Spleen (tissue), 11 donors: ENCODE measurements at regions not wholly inside any gene's neighbourhood (a gene's known extent, or its start where the extent isn't known, plus 50 kb on each side); places are given as distances from the start of the nearest gene placed in this dataset.

Source experiments
- DNase-seq: peaks from one replicate; pipeline ENCODE4 v3.0.0-alpha.2; 2020
- H3K27ac ChIP-seq, 8 donors: fragments of 200-600 bp; sonication (generic) in 7 of 8; 1 replicate in 4 of 8; 2 replicates in 4 of 8; pipeline versions ENCODE4 v1.5.0 to v1.8.0; 2016 to 2021; ENCODE audit warnings: inconsistent platforms in 4 of 8, mild to moderate bottlenecking in 4 of 8, moderate library complexity in 1 of 8
- H3K27me3 ChIP-seq, 7 donors: fragments of 200-600 bp; sonication (generic) in 6 of 7; replicated peaks in 1 of 7; 1 replicate in 4 of 7; 2 replicates in 3 of 7; pipeline versions ENCODE4 v1.5.0 to v1.8.0; 2016 to 2021; ENCODE audit warnings: inconsistent platforms in 3 of 7, mild to moderate bottlenecking in 1 of 7
- H3K36me3 ChIP-seq, 6 donors: fragments of 200-600 bp; sonication (generic) in 5 of 6; 1 replicate in 4 of 6; 2 replicates in 2 of 6; pipeline versions ENCODE4 v1.5.0 to v1.8.0; 2016 to 2021; ENCODE audit warnings: inconsistent platforms in 2 of 6
- H3K4me1 ChIP-seq, 6 donors: fragments of 200-600 bp; sonication (generic) in 5 of 6; 1 replicate in 3 of 6; 2 replicates in 3 of 6; pipeline versions ENCODE4 v1.5.0 to v1.8.0; 2016 to 2021; ENCODE audit warnings: inconsistent platforms in 3 of 6
- H3K4me3 ChIP-seq, 8 donors: fragments of 200-600 bp; sonication (generic) in 7 of 8; 1 replicate in 4 of 8; 2 replicates in 4 of 8; pipeline versions ENCODE4 v1.5.0 to v1.8.0; 2016 to 2021; ENCODE audit warnings: inconsistent platforms in 4 of 8, mild to moderate bottlenecking in 4 of 8, moderate library complexity in 2 of 8
- H3K9me3 ChIP-seq, 8 donors: fragments of 200-600 bp; sonication (generic) in 7 of 8; 1 replicate in 4 of 8; 2 replicates in 4 of 8; pipeline versions ENCODE4 v1.5.0 to v1.8.0; 2016 to 2021; ENCODE audit warnings: inconsistent platforms in 4 of 8
- POLR2A ChIP-seq, 3 donors: fragments of 450-650 bp; IDR thresholded peaks; one replicate each; pipeline ENCODE4 v1.5.1; 2017; ENCODE audit warnings: antibody characterized with exemption in 3 of 3, mild to moderate bottlenecking in 1 of 3
- POLR2AphosphoS5 ChIP-seq, 3 donors: sonication (generic); formaldehyde crosslinking; IDR thresholded peaks; one replicate each; pipeline ENCODE4 v1.5.1; 2017; ENCODE audit warnings: antibody characterized with exemption in 3 of 3
- WGBS, 5 donors: extraction: QIAGEN DNeasy Blood & Tissue Kit in 3 of 5; methylation state at CpG; one replicate each; pipeline versions ENCODE4 v1.1.5 to v1.1.7; 2013 to 2018; 5-methylcytosine and 5-hydroxymethylcytosine counted together
- intact Hi-C: fragments of 100-400 bp; cut with DNase I; formaldehyde crosslinking; loops from one replicate; pipeline ENCODE4 v1.15.0; 2023; ENCODE audit warnings: low total_unique reads
- TF ChIP-seq, protein P1 (sequence below), 11 experiments: fragments of 200-600 bp in 7 of 11; fragments of 450-650 bp in 4 of 11; sonication (generic) in 4 of 11; IDR thresholded peaks in 8 of 11; conservative IDR thresholded peaks in 3 of 11; 1 replicate in 7 of 11; 2 replicates in 4 of 11; pipeline versions ENCODE4 v1.4.0 to v1.8.0; 2016 to 2021; ENCODE audit warnings: antibody characterized with exemption in 11 of 11, inconsistent platforms in 4 of 11, mild to moderate bottlenecking in 1 of 11
- donor health status: healthy with polysubstance abuse.
- donor health status: DM: no; HTN: no; CAD: no; lungs with moderate emphysema.
- donor health status: DM: no; HTN: no; CAD: no.
- donor health status: Bipolar disorder and iron deficiency.
- donor health status: healthy.
- donor health status: DM: no; HTN: no; CAD: no.
- donor health status: DM: yes; HTN: yes; CAD: no.

DNA sequence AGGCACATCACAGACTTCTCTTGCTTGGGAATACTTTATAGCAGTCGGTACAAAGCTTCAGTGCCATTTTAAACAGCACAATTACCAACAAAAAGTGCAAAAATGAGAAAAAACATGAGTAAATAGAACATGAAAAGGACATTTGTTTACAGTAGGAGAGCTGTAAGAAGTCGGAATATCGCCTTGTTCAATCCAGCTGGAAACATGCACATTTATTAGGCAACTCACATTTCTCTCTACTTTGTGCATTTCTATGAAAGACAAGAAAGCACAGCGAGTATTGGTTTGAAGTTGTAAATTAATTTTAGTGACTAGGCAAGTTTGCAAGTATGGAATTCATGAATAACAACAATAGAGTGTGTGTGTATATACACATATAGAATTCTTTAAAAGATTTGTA lies 484.7 kb downstream of the DACH1 start:
- no peak for TF ChIP-seq POLR2AphosphoS5 (IDR thresholded peaks at IDR 0.05)
- WGBS, 5 donors = 88 to 93% (median 90%) methylated on average over 4 of the region's 4 CpGs
- Histone ChIP-seq H3K36me3 (no peaks in the 10 kb centered on the region), H3K27ac (no peak overlapping the region), H3K9me3 (peaks cover 0 to 6% (median 0%) of the 10 kb centered on the region in 8 donors), H3K4me3 (no peak overlapping the region), H3K4me1 (peaks cover 0 to 4% (median 0%) of the 10 kb centered on the region in 6 donors), H3K27me3 (no peaks in the 10 kb centered on the region)
- no peak for DNase-seq
- intact Hi-C loops = no loop called here

DNA sequence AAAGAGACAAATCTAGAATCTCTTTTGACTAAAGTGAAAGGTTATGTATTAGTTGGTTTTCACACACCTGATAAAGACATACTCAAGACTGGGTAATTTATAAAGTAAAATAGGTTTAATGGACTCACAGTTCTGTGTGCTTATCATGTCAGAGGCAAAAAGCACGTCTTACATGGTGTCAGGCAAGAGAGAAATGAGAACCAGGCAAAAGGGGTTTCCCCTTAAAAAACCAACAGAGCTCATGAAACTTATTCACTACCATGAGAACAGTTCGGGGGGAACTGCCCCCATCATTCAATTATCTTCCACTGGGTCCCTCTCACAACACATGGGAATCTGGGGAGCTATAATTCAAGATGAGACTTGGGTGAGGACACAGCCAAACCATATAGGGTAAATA lies 486.8 kb downstream of the DACH1 start:
- no peak for DNase-seq
- H3K4me1 ChIP-seq = peaks cover 0 to 4% (median 0%) of the 10 kb centered on the region in 6 donors
- peak overlapping the region in 5 of 8 donors; percentile 68 to 84 (median 73) for H3K27ac ChIP-seq
- intact Hi-C loops = no loop called here
- peaks cover 0 to 6% (median 0%) of the 10 kb centered on the region in 8 donors for H3K9me3 ChIP-seq
- H3K4me3 ChIP-seq = no peak overlapping the region
- H3K27me3 ChIP-seq = no peaks in the 10 kb centered on the region
- no peaks in the 10 kb centered on the region for H3K36me3 ChIP-seq
- no peak for TF ChIP-seq POLR2AphosphoS5 (IDR thresholded peaks at IDR 0.05)
- WGBS, 5 donors = 61 to 78% (median 67%) methylated on average over 2 of the region's 2 CpGs

DNA sequence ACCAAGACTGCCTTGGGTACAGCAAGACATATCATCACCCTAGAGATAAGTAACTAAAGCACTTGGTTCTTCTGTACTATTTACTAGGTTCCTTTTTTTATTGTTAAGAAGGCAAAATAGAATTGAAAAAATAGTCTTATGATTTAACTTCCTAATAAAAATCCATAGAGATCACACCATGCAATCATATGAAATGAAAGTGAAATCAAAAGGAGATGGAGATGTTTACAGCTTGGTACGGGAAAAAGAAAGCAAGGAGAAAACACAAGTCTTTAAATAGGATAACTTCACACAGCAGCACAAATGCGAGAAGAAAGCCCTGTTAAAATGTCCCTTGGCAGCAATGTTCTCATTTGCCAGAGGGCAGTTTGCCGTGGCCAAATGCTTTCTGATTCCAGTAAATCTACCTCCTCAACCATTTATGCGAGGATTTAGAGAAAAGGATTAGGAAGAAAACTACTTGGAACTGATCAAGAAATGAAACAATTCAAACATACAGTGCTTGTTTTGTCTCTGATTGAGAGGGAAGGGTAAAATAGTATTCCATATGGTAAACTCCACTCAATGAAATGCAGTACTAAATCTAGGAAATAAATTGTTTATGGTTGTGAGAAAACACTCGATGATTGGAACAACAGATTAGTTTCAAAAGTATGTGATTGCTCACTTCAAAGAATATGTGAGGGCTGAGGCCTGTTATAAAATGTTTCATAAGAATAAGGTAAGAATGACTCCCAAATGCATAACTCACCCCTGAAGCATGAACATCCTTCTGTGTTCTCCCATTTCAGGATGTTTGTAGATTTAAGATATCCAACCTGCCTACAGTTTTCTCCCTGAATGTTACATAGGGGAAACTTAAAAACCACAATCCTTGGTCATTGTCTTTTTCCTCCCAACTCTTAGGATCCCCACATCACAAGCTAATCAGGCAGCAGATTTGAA lies 487.8 kb downstream of the DACH1 start:
- no peaks in the 10 kb centered on the region for H3K27me3 ChIP-seq
- peaks cover 0 to 4% (median 0%) of the 10 kb centered on the region in 6 donors for H3K4me1 ChIP-seq
- no peak for DNase-seq
- peak overlapping the region in 2 of 8 donors; percentile 25 to 45 for H3K4me3 ChIP-seq
- peak overlapping the region; percentile 9 to 84 (median 70) for H3K27ac ChIP-seq
- intact Hi-C loops = no loop called here
- 20 to 51% (median 24%) methylated on average over 5 of the region's 5 CpGs for WGBS, 5 donors
- TF ChIP-seq POLR2A (IDR thresholded peaks at IDR 0.05) (no peak), POLR2AphosphoS5 (IDR thresholded peaks at IDR 0.05) (no peak)
- TF ChIP-seq, protein P1, sequence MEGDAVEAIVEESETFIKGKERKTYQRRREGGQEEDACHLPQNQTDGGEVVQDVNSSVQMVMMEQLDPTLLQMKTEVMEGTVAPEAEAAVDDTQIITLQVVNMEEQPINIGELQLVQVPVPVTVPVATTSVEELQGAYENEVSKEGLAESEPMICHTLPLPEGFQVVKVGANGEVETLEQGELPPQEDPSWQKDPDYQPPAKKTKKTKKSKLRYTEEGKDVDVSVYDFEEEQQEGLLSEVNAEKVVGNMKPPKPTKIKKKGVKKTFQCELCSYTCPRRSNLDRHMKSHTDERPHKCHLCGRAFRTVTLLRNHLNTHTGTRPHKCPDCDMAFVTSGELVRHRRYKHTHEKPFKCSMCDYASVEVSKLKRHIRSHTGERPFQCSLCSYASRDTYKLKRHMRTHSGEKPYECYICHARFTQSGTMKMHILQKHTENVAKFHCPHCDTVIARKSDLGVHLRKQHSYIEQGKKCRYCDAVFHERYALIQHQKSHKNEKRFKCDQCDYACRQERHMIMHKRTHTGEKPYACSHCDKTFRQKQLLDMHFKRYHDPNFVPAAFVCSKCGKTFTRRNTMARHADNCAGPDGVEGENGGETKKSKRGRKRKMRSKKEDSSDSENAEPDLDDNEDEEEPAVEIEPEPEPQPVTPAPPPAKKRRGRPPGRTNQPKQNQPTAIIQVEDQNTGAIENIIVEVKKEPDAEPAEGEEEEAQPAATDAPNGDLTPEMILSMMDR (IDR thresholded peaks at IDR 0.05 in 8 of 11, conservative IDR thresholded peaks at IDR 0.05 in 3 of 11) = no peak
- peaks cover 0 to 4% (median 0%) of the 10 kb centered on the region in 8 donors for H3K9me3 ChIP-seq
- H3K36me3 ChIP-seq = no peaks in the 10 kb centered on the region

DNA sequence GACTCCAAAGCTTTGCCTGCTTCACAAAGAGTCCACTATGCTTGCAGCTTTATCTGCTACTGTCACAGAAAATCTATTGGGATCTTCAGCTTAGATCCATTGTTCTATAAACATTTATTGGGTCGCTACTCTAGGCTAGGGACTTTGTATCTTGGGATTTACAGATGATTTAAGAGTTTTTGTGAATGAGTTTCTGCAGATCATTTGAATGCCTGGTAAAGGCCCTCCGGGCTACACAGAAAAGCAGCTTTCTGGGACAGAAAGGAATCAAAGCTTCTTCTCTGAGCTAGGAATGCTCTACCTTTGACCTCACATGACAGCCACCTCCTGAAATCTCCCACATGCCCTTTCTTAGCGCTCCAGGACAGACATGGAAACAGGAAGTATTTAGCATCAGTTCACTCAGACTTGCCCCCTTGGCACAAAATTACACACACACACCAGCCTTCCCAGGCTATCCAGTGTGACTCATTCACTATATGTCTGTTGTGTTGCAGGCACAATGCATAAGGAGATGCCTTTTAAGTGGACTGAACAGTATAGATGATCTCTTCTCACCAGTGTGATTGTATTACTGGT lies 492.4 kb downstream of the DACH1 start:
- no peak for DNase-seq
- intact Hi-C loops = no loop called here
- WGBS, 5 donors = 67 to 86% (median 73%) methylated on average over 3 of the region's 3 CpGs

DNA sequence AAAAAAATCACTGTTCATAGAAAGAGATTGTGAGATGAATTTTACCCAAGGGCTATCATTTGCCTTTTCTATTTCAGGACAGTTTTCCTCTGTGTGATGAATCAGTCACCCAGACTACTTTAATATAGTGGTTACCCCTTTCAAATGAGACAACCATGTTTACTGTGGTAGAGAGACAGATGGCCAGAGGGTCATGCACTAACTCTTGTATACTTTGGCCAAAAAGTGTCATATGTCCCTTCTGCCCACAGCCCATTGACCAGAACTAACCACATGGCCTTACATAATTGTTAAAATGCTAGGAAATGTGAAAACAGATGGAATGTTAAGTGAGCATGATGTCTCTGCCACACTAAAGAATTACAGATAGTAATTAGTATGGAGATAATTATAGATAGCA lies 498.7 kb downstream of the DACH1 start:
- Histone ChIP-seq H3K36me3 (no peaks in the 10 kb centered on the region), H3K27ac (no peak overlapping the region), H3K4me3 (no peak overlapping the region), H3K9me3 (peaks cover 0 to 8% (median 0%) of the 10 kb centered on the region in 8 donors), H3K4me1 (no peaks in the 10 kb centered on the region), H3K27me3 (no peaks in the 10 kb centered on the region)
- DNase-seq = no peak
- TF ChIP-seq POLR2AphosphoS5 (IDR thresholded peaks at IDR 0.05) = no peak
- TF ChIP-seq POLR2A (IDR thresholded peaks at IDR 0.05) = no peak
- TF ChIP-seq, protein P1 (IDR thresholded peaks at IDR 0.05 in 8 of 11, conservative IDR thresholded peaks at IDR 0.05 in 3 of 11) = no peak
- intact Hi-C loops = no loop called here

More for the DNA sequence above, 492.4 kb downstream of the DACH1 start:
- Histone ChIP-seq H3K27ac (no peak overlapping the region), H3K27me3 (no peaks in the 10 kb centered on the region), H3K4me3 (no peak overlapping the region), H3K9me3 (no peaks in the 10 kb centered on the region), H3K36me3 (no peaks in the 10 kb centered on the region), H3K4me1 (peaks cover 0 to 4% (median 0%) of the 10 kb centered on the region in 6 donors)
- no peak for TF ChIP-seq POLR2A (IDR thresholded peaks at IDR 0.05)
